Right renal cortex interstitium (tissue), 3 donors: ENCODE measurements at regions not wholly inside any gene's neighbourhood (a gene's known extent, or its start where the extent isn't known, plus 50 kb on each side); places are given as distances from the start of the nearest gene placed in this dataset.

Source experiments
- DNase-seq, 3 donors: peaks; one replicate each; pipeline ENCODE4 v3.0.0-alpha.2; 2013; ENCODE audit warnings: low read depth in 3 of 3, low spot score in 2 of 3

GRCh38 chr18:11237484-11237883 is 88.1 kb upstream of the PIEZO2 start:
- no peak for DNase-seq

GRCh38 chr18:11237066-11237465 is 87.7 kb upstream of the PIEZO2 start:
- DNase-seq = no peak

- no peak for DNase-seq
These were observed 74.8 kb upstream of the PIEZO2 start for GRCh38 chr18:11224153-11224552.

GRCh38 chr18:11219571-11219970 is 70.2 kb upstream of the PIEZO2 start:
- no peak for DNase-seq

GRCh38 chr18:11215216-11215615 is 65.8 kb upstream of the PIEZO2 start:
- DNase-seq = no peak

- no peak for DNase-seq
These were observed 54.7 kb upstream of the PIEZO2 start for GRCh38 chr18:11204020-11204419.

GRCh38 chr18:11199477-11199876 is 50.1 kb upstream of the PIEZO2 start:
- no peak for DNase-seq
